GM21786 (cell line): ENCODE measurements at regions not wholly inside any gene's neighbourhood (a gene's known extent, or its start where the extent isn't known, plus 50 kb on each side); places are given as distances from the start of the nearest gene placed in this dataset.
"Not testable (repeated sequence)": the region's sequence is repeated elsewhere in the genome, so short reads cannot be mapped to it uniquely, and the experiment has no call there.

Experiments used
- ATAC-seq: cut with Tn5 transposase; IDR thresholded peaks from one replicate; pipeline ENCODE4 v1.9.1; 2021; ENCODE audit not compliant: unreplicated experiment

DNA sequence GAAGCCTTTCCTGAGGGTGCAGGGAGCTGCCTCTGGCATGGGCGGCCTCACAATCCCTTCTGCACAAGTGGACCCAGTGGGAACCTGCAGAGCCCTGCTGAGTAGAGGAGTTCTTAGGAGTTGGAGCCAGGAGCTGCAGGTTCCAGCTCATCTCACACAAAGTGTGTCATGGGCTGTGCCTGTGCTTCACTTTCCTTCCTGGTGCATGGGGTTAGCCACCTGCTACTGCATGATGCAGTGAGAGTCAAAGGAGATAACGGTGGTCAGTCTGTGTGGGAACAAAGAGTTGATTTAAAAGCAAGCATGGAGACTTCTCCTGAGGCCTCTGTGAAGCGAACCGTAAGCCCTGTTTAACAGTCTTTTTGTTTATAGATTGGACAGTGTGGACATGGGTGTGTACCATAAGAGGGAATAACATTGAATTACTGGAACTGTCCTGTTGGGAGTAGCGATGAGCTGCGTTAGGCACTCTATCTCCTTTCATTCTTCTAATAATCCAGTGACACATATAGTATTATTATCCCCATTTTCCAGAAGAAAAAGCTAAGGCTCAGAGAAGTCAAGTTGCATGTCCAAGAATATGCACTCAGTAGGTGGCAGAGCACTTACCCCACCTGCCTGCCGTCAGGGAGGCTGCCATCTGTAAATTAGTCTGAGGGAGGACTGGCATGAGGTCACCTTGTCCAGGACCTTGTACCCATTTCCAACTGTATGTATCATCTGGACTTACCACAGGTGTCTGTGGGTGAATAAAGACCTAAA lies 68.7 kb upstream of the PRR23C start:
- ATAC-seq: no peak

DNA sequence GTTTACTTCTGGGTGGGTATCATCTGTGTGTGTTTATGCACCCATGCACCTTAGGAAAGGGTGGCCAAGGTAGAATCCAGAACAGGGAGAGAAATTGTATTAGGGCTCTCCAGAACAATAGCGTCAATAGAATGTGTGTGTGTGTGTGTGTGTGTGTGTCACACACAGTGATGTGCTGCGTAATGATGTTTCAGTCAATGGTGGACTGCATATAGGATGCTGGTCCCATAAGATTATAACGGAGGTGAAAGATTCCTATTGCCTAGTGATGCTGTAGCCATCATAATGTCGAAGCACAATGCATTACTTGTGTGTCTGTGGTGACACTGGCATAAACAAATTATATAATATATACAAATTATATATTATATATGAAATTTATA lies 69.3 kb upstream of the PRR23C start:
- no peak for ATAC-seq

DNA sequence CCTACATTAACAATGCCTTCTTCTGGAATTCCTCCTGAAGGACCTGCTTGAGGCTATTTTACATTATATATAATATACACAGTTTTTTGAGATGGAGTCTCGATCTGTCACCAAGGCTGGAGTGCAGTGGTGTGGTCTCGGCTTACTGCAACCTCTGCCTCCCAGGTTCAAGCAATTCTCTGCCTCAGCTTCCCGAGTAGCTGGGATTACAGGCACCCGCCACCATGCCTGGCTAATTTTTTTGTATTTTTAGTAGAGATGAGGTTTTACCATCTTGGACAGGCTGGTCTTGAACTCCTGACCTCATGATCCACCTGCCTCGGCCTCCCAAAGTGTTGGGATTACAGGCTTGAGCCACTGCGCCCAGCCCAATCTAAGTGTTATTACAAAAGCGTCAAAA lies 71.9 kb upstream of the PRR23C start:
- not testable (repeated sequence) for ATAC-seq

DNA sequence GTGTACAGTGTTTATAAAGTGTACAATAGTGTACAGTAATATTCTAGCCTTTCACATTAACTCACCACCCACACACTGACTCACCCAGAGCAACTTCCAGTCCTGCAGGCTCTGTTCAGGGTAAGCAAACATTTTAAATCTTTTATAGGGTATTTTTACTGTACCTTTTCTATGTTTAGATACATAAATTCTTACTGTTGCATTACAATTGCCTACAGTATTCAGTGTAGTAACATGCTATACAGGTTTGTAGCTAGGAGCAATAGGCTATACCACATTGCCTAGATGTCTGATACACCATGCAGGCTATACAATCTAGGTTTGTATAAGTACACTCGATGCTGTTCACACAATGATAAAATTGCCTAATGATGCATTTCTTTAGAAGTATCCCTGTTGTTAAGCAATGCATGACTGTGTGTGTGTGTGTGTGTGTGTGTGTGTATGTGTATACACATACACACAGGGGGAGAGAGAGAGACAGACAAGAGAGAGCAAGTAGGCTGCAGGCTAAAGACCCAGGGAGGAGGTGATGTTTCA lies 72.5 kb upstream of the PRR23C start:
- no peak for ATAC-seq

DNA sequence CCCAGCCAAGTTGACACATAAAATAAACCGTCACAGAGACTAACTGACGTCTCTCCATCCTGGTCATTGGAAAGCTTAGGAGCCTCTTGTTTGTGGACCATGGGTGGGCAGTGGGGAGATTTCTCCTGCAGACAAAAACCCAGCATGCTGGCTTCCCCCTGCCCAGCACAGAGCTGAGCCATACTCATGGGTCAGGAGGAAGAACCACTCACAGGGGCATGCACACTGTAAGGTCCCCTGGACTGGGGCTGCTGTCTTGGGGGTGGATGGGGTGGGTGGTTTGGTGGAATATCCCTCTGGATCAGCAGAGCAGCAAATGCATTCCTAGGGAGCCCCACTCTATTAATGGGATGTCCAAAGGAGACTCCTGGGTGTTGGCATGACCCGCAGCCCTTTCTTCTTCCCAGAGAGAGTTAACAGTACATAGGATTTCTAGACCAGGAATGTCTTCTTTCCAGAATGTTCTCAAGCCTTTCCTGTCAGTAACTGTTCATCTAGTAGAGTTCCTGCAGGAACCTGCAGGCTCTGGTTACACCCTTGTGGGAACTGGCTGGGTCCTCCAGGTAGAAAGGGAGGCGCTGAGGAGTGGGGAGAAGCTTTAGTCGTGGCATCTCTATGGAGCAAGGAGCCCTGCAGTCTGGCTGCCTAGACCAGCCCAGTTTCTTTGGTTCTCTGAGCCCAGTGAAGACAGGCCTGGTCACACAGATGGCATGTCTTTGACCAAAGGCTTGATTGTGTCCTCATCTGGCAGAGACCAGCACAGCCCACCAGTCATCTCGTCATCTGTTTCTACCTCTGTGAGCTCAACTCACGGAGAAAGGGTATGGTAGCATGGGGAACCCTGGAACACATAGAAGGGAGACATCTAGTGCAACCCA lies 73.4 kb upstream of the PRR23C start:
- no peak for ATAC-seq

DNA sequence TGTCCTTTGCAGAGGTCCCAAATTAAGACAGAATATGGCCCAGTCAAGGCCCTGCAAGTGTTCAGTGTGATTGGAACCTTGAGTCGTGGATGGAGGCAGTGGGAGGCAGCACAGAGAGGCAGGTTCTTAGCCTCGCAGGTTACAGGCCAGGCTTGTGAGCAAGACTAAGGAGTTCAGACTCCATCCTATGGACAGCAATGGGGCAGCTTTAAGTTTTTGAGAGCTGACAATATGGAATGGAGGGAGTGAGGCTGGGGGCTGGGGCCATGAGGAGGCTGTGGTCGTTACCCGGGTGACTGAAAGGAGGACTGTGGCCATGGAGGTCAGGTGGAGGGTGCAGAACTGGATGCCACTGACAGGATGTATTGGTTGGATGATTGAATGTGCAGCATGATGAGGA lies 74.1 kb upstream of the PRR23C start:
- no peak for ATAC-seq

DNA sequence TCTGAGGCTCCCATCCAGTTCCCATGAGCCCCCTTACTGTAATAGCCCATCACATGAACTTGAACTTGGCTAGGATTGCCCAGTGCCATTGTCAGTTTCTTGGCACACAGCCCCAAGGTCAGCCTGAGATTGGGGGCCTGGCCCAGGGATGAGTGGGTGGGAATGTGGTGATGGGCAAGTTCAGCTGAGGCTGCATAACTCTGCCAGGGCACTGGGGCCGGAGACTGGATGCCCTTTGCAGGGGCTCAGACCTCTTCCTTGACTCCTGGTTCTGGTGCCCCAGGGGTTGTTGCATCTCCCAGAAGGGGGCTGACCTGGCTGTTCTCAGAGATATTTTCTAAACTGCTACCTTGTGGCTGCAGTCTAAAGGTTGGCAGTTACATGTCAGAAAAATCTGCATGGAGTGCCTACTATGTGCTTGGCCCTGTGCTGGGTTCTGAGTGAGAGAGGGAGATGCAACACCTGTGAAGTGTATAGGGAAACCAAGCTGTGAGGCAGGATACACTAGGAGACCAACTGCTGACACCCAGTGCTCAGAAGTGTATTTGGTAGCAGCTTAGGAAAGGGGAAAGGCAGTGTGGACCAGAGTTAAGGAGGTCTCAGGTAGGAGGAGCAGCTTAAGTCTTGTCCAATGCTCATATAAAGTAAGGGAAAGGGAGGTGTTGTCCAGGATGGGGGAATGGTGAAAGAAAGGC lies 74.8 kb upstream of the PRR23C start:
- no peak for ATAC-seq

DNA sequence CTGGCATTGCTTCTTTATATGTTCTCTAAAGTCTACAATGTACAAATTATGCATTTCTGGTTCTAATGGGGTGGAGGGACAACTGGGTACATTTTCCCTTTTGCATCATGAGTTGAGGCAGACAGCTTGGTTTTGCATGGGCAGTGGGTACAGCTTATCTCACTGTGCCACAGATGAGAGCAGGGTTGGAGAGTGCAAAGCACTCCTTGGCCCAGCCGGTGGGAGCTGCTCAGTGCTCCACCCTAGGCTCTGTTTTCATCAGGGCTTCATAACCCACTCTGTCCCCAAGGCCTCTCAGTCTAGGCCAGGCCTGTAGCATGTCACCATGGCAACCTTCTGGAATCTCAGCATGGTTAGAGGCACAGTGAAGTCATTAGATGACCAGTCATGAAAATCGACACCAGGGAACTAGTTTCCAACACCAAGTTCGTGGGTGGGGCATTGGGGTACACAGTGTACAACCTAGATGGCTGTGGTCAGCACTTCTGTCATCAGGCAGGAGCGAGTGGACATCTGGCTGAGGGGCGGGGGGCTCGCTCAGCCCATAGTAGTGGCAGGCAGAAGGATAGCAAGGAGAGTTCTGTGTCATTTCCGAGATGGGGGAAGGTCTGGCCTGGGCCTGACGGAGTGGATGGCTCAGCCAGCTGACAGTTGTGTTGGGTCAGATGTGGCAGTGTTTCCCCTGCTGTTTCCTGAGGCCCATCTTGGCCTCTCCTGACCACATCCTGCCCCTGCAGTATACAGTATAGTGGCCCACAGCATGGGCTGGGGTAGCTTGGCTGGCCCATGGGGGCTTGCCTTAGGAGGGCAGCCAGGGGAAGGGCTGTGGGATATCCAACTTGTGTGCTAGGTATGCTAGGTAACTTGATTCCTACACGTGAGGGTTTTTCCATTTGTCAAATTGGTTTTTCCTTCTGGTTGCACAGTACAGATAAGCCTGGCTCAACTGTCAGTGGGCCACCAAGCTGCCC lies 75.7 kb upstream of the PRR23C start:
- no peak for ATAC-seq

DNA sequence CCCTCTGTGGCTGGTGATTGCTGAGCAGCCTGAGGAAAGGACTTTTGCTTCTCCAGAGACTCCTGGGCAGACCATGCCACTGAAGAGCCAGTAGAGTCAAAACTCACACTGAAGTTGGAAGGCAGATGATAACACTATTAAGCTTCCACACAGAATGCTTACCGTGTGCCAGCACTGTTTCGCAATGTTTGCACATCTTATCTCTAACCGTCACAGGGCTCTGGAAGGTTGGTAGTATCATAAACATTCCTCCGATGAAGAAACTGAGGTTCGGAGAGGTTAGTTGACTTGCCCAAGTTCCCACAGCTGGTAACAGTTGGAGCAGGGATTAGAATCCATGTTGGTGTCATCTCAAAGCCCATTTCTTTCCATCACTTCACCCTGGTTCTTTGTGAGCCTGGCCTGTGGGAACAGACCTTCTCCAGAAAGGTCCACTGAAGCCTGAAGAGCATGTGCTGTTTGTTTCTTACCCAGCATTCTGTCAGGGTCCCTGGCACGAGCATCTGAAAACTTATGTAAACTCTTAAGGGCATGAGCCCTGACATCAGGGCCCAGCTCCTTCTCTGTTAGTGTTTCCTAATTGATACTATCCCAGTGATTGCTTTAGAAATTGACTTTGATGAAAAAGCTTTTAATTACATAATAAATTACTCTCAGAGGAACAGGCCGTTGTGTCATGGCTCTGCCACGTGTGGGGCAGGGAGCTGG lies 77.0 kb upstream of the PRR23C start:
- no peak for ATAC-seq

DNA sequence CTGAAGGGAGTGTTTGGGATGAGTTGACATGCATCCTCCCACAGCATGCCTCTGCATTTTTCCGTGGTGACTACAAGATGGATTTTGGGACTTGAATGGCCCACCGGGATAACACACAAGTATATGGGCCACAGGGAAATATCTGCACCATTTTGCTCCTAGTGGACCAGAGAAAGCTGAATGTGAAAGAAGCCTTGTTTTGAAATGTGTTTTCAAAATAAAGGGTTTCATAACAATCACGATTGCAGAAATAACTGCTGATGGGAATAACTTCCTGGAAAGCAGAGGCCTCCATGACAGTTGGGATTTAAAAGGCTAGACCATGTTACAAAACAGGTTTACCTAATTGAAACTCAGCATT lies 77.5 kb upstream of the PRR23C start:
- ATAC-seq: no peak

DNA sequence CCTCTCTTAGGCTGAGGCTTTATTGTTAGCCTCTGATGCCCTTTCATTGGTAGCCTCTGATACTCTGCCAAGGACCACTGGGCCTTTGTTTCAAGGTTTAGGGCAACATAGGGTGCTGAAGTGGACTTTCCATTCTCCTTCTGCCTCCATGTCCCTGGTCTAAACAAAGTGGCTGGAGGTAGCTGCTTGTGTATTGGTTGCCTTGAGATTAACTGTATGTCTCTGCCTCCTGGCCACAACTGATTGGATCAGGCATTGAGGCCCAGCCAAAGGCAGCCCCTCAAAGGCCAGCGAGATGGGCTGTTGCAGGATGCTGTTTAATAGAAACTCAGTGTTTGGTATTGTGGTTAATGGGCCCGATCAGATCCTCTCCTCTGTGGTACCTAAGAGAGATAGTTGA lies 77.9 kb upstream of the PRR23C start:
- no peak for ATAC-seq

DNA sequence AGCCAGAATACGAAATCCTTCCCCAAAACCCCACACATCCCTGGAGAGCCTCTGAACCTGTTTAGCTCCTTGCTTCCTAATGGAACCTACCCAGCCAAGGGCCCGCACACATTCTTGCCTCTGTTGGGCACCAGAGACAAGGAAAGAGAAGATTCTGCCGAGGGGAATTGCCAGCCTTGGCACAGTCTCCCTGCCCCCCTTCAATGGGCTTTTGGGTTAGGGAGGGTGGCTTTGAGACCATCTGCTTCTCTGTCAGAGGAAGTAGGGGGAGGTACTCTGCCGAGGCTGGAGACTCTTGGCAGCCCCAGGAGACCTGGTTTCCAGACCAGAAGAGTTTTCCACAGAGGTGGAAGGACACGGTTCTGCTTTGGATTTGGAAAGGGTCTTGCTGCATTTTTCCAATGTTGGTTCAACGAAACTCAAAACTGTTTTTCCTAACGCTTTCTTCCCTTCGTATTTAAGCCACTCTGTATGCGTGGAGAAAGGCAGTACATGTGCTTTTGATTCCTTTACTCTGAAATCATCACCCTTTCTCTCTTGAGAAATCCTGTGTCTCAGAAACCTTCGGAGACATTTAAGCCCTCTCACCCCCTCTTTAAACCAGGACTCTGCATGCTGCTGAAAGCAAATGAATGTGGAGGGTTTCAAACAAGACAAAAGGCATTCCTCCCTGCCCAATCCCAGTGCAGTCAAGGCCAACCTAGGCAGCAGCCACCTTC lies 78.8 kb upstream of the PRR23C start:
- ATAC-seq: no peak

DNA sequence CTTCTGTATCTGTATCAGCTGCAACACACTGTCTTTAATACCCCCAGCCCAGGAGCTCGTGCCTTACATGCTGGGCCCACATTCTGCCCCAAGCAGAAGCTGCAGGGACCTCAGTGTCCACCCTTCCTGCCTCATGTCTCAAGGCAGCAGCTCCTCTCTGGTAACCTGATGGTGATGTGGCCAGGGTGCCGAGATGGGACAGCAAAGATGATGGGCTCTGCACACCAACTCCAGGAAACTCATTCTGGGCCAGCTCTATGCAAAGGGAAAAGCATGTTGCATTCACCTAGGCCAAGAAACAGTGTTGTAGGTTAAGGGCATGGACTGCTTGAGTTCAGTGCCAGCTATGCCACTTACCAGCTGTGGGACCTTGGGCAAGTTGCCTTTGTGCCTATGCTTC lies 79.5 kb upstream of the PRR23C start:
- ATAC-seq: no peak

DNA sequence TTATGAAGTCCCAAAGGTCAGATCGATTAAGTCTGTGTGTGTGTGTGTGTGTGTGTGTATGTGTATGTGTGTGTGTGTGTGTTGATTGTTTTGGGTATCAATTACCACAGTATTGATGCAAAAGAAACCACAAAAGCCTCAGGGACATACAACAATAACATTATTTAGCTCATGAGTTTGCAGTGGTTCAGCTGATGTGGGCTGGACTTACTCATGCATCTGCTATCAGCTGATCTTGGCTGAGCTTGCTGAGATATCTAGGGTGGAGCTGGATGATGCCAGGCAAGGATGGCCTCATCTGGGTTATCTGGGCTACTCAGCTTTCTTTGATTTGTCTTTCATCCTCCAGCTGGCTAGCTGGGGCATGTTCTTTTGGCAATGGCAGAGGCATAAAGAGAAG lies 82.4 kb upstream of the PRR23C start:
- ATAC-seq: no peak

DNA sequence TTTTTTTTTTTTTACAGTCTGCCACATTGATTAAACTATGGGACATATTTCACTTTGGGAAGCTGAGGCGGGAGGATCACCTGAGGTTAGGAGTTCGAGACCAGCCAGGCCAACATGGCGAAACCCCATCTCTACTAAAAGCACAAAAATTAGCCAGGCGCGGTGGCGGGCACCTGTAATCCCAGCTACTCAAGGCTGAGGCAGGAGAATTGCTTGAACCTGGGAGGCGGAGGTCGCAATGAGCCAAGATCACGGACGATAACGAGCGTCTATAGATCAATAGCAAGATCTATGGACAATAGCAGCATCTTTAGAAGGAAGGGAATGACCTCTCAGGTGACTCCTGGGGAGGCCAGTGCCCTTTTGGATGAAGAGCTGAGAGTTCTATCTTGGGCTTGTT lies 82.9 kb upstream of the PRR23C start:
- not testable (repeated sequence) for ATAC-seq

DNA sequence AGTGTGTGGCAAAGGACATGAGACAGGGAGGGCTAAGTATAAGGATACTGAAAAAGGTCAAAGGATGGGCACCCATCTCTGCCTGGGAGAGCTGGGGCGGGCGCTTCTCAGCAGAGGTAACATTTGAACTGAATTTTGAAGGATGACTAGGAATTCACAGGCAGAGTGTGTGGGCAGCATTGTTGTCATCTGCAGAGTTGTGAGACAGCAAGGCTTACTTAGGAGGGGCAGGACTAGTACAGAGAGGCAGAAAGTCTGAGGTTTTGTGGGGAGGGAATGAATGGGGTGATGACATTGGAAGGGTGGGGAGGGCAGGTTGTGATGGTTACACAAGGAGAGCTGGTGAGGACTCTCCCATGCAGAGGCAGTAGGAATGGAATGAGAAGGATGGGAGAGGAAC lies 84.1 kb upstream of the PRR23C start:
- ATAC-seq: no peak

DNA sequence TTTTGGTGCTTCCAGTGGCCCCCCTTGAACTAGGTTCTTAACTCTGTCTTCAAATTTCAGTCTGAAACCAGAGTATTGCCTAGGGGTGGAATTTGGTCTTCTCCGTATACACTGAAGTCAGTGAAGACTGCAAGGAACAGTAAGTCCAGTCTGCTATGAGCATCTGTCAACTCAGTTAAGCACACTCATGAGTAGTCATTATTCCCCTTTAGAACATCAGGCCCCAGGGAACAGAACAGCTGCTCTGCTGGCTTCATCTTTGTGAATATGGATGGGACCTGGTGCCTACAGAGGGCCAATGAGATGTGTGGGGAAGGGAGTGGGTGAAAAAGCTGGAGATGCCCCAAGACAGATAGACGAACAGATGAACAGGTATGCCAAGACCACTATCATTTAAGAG lies 85.2 kb upstream of the PRR23C start:
- ATAC-seq: no peak

DNA sequence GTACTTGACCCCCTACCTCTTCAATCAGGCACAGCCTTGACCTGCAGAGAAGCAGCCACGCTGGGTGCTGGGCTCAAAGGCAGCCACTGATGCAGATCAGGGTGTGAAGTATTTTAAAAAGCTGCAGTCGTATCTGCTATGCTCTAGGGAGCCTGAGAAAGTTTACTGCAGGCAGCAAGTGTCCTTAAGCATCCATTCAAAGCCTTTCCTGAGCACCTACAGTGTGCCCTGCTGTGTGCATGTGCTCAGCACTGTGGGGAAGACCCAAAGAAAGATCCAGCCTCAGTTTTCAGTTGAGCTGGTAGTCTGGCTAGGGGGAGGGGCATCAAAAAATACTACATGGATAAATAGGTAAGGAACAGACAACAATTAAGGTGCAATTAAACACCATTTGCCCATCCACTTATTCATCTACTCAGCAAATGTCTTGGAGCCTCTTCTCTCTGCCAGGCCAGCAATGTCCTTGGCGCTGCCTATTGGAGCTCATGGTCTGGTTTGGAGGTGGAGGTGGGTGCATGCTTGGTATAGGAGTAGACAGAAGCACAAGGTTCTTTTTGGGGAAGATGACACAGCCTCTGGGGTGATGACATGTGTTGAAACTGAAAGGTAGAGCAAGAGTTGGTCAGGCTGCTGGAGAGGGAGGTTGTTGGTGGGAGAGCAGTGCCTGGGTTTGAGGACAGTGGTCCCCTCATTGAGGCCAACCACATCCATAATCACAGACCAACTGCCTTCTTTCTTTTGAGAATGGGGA lies 85.9 kb upstream of the PRR23C start:
- ATAC-seq: no peak

DNA sequence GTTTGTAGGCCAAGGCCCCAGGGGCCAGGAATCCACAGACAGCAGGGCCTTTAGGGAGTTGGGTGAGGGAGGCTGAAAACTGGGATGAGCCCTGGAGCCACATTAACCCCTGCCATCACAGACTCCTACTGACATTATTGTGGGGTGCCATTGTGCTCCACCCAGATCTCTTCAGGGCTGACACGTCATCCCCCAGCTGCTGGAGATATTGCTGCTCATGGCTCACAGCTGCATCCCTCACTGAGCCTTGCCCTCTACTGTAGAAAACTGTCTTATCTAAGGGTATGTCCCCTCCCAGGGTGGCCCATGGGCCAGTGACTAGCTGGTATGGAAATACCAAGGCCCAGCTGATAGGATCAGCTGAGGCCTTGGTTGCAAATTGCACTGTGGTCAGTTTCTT lies 87.3 kb upstream of the PRR23C start:
- ATAC-seq: no peak
